GM13976 (cell line): ENCODE measurements at regions not wholly inside any gene's neighbourhood (a gene's known extent, or its start where the extent isn't known, plus 50 kb on each side); places are given as distances from the start of the nearest gene placed in this dataset.

Source experiments
- DNase-seq: peaks from one replicate; pipeline ENCODE4 v3.0.0; 2012; ENCODE audit warnings: low spot score
- CTCF ChIP-seq: IDR thresholded peaks from 2 replicates; pipeline ENCODE4 v1.5.1; 2012; ENCODE audit warnings: borderline replicate concordance, mild to moderate bottlenecking; ENCODE audit not compliant: insufficient read depth; ENCODE audit errors: extremely low read depth, missing control alignments, control extremely low read depth
- in situ Hi-C: fragments of 300-500 bp; cut with MboI; formaldehyde crosslinking; loops from one replicate; pipeline ENCODE4 v1.12.0; 2022; ENCODE audit warnings: low sequenced_read_pairs, mixed read lengths, inconsistent platforms; ENCODE audit not compliant: unreplicated experiment

GRCh38 chr1:58391514-58391913, 155.0 kb downstream of the OMA1 start:
- no peak for DNase-seq
- in situ Hi-C loops, result no loop called here
- no peak for TF ChIP-seq CTCF

- no peak for DNase-seq
- no peak for TF ChIP-seq CTCF
- in situ Hi-C loops, result no loop called here
Measured at GRCh38 chr1:58391056-58391455, 155.5 kb downstream of the OMA1 start.

GRCh38 chr1:58390091-58390490, 156.4 kb downstream of the OMA1 start:
- no peak for TF ChIP-seq CTCF
- in situ Hi-C loops, result no loop called here
- no peak for DNase-seq

GRCh38 chr1:58380345-58380744, 166.2 kb downstream of the OMA1 start:
- no peak for DNase-seq
- TF ChIP-seq CTCF, result no peak

GRCh38 chr1:58367217-58367616, 179.3 kb downstream of the OMA1 start:
- TF ChIP-seq CTCF, result no peak
- in situ Hi-C loops, result no loop called here
- DNase-seq, result no peak

More at GRCh38 chr1:58380345-58380744, 166.2 kb downstream of the OMA1 start:
- in situ Hi-C loops, result no loop called here

- no peak for TF ChIP-seq CTCF
- DNase-seq, result no peak
- in situ Hi-C loops, result no loop called here
Measured at GRCh38 chr1:58365328-58365727, 181.2 kb downstream of the OMA1 start.

- in situ Hi-C loops, result no loop called here
- no peak for TF ChIP-seq CTCF
- DNase-seq, result no peak
Measured at GRCh38 chr1:58363585-58363984, 182.9 kb downstream of the OMA1 start.
